ENCODE measurements at regions not wholly inside any gene's neighbourhood (a gene's known extent, or its start where the extent isn't known, plus 50 kb on each side); places are given as distances from the start of the nearest gene placed in this dataset.

DNA sequence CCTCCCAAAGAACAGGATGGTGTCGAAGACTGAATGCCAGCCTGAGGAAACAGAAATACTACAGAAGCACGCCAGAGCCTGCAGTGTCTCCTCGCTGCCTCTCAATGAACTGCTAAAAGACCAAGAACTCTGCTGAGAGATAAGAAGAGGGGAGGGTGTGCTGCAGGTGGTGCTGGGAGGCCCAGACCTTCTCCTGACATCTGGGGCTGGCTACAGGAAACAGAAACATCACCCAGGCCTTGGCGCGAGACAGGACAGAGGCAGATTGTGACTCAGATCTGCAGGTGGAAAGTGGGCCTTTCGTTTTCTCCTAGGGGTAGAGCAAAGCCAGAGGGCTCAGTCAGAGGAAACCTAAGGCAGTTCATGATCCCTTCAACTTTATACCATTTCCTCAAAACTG is 250.3 kb upstream of the TCF4 start:
- TF ChIP-seq CTCF (IDR thresholded peaks at IDR 0.05) (no peak), POLR2A (IDR thresholded peaks at IDR 0.05) (no peak)
